Mesenchymal stem cell (in vitro differentiated cells and primary cell): ENCODE measurements at regions not wholly inside any gene's neighbourhood (a gene's known extent, or its start where the extent isn't known, plus 50 kb on each side); places are given as distances from the start of the nearest gene placed in this dataset.
A peak's percentile ranks its signal among the peaks of the same experiment; 100 is the strongest.

Source experiments
- DNase-seq: peaks from one replicate; pipeline ENCODE4 v3.0.0-alpha.2; 2013
- H2AFZ ChIP-seq: one replicate; pipeline ENCODE4 v1.6.1; 2013; ENCODE audit warnings: low read depth, mild to moderate bottlenecking, control low read depth, inconsistent platforms, low read length, moderate library complexity
- H2AK5ac ChIP-seq: 2 replicates; pipeline ENCODE4 v1.6.1; 2013; ENCODE audit warnings: low read length, moderate library complexity, mild to moderate bottlenecking, inconsistent platforms; ENCODE audit not compliant: severe bottlenecking
- H2BK120ac ChIP-seq: one replicate; pipeline ENCODE4 v1.6.1; 2013; ENCODE audit warnings: low read depth, mild to moderate bottlenecking, inconsistent platforms, low read length, moderate library complexity
- H2BK12ac ChIP-seq, 2 experiments: one replicate each; pipeline ENCODE4 v1.6.1; 2013; ENCODE audit warnings: inconsistent platforms in 2 of 2, low read length in 2 of 2, mild to moderate bottlenecking in 2 of 2, moderate library complexity in 2 of 2, control low read depth in 1 of 2
- H2BK15ac ChIP-seq: one replicate; pipeline ENCODE4 v1.6.1; 2013; ENCODE audit warnings: mild to moderate bottlenecking, low read depth, inconsistent platforms; ENCODE audit not compliant: poor library complexity, severe bottlenecking
- H2BK5ac ChIP-seq: 2 replicates; pipeline ENCODE4 v1.6.1; 2013; ENCODE audit warnings: low read depth, mild to moderate bottlenecking, low read length, control low read depth, inconsistent platforms; ENCODE audit not compliant: poor library complexity, severe bottlenecking
- H3K14ac ChIP-seq, 2 experiments: one replicate each; pipeline ENCODE4 v1.6.1; 2013; ENCODE audit warnings: inconsistent platforms in 2 of 2, low read length in 2 of 2, control low read depth in 1 of 2, mild to moderate bottlenecking in 1 of 2, moderate library complexity in 1 of 2
- H3K18ac ChIP-seq, 2 experiments: one replicate each; pipeline ENCODE4 v1.6.1; 2013; ENCODE audit warnings: inconsistent platforms in 2 of 2, low read length in 2 of 2, control low read depth in 1 of 2, low read depth in 1 of 2, mild to moderate bottlenecking in 1 of 2
- H3K23ac ChIP-seq, 2 experiments: one replicate each; pipeline ENCODE4 v1.6.1; 2013; ENCODE audit warnings: inconsistent platforms in 2 of 2, low read length in 2 of 2, mild to moderate bottlenecking in 2 of 2, moderate library complexity in 2 of 2, control low read depth in 1 of 2
- H3K27ac ChIP-seq: 2 replicates; pipeline ENCODE4 v1.5.1; 2013; ENCODE audit warnings: mild to moderate bottlenecking, moderate library complexity, low read length, control low read depth, inconsistent platforms; ENCODE audit not compliant: poor library complexity, severe bottlenecking
- H3K27me3 ChIP-seq, 2 experiments: 2 replicates each; pipeline versions ENCODE4 v1.6.1 to v1.7.0; 2013; ENCODE audit warnings: low read length in 2 of 2, mild to moderate bottlenecking in 2 of 2, moderate library complexity in 2 of 2, control low read depth in 1 of 2, inconsistent platforms in 1 of 2; ENCODE audit not compliant: control insufficient read depth in 1 of 2, insufficient read depth in 1 of 2
- H3K36me3 ChIP-seq, 2 experiments: 2 replicates each; pipeline versions ENCODE4 v1.6.1 to v1.7.0; 2013; ENCODE audit warnings: low read length in 2 of 2, control low read depth in 1 of 2, inconsistent platforms in 1 of 2, low read depth in 1 of 2, mild to moderate bottlenecking in 1 of 2; ENCODE audit not compliant: insufficient read depth in 2 of 2, control insufficient read depth in 1 of 2
- H3K4ac ChIP-seq, 2 experiments: one replicate each; pipeline ENCODE4 v1.6.1; 2013; ENCODE audit warnings: inconsistent platforms in 2 of 2, low read length in 2 of 2, mild to moderate bottlenecking in 2 of 2, moderate library complexity in 2 of 2, control low read depth in 1 of 2, low read depth in 1 of 2
- H3K4me1 ChIP-seq: 2 replicates; pipeline ENCODE4 v1.6.1; 2013; ENCODE audit warnings: low read depth, low read length, control low read depth; ENCODE audit not compliant: control insufficient read depth, insufficient read depth
- H3K4me2 ChIP-seq: 2 replicates; pipeline ENCODE4 v1.6.1; 2013; ENCODE audit warnings: low read length, mild to moderate bottlenecking, inconsistent platforms; ENCODE audit not compliant: poor library complexity, severe bottlenecking
- H3K4me3 ChIP-seq, 2 experiments: 2 replicates each; pipeline versions ENCODE4 v1.5.1 to v1.7.0; 2013; ENCODE audit warnings: low read length in 2 of 2, mild to moderate bottlenecking in 2 of 2, control low read depth in 1 of 2, low read depth in 1 of 2; ENCODE audit not compliant: insufficient read depth in 1 of 2
- H3K79me1 ChIP-seq: replicated peaks from 2 replicates; pipeline ENCODE4 v1.6.1; 2013; ENCODE audit warnings: mild to moderate bottlenecking, control low read depth, low read length, inconsistent platforms; ENCODE audit not compliant: poor library complexity, severe bottlenecking
- H3K9ac ChIP-seq: 2 replicates; pipeline ENCODE4 v1.7.0; 2013; ENCODE audit warnings: mild to moderate bottlenecking, low read length, moderate library complexity
- H3K9me3 ChIP-seq: 2 replicates; pipeline ENCODE4 v1.7.0; 2013; ENCODE audit warnings: mild to moderate bottlenecking, low read length; ENCODE audit not compliant: control insufficient read depth
- H4K8ac ChIP-seq: one replicate; pipeline ENCODE4 v1.6.1; 2013; ENCODE audit warnings: inconsistent platforms, mild to moderate bottlenecking, low read length, moderate library complexity
- H4K91ac ChIP-seq: one replicate; pipeline ENCODE4 v1.6.1; 2013; ENCODE audit warnings: mild to moderate bottlenecking, low read length, inconsistent platforms
- WGBS: methylation state at CpG from one replicate; pipeline ENCODE4 v1.1.7; 2013; ENCODE audit warnings: mixed read lengths; 5-methylcytosine and 5-hydroxymethylcytosine counted together

GRCh38 chr17:77085926-77086432, 54.8 kb upstream of the SEC14L1 start:
- H3K9me3 ChIP-seq = no peaks in the 10 kb centered on the region
- no peak overlapping the region for H3K4me3 ChIP-seq
- H3K4ac ChIP-seq = no peak overlapping the region
- H3K9ac ChIP-seq = no peak overlapping the region
- no peak overlapping the region for H3K18ac ChIP-seq
- no peak overlapping the region for H2BK12ac ChIP-seq
- no peak for DNase-seq
- H4K8ac ChIP-seq = no peak overlapping the region
- no peak overlapping the region for H2BK5ac ChIP-seq
- H4K91ac ChIP-seq = no peak overlapping the region
- 65% methylated on average over 8 of the region's 8 CpGs for WGBS
- peaks cover 9% of the 10 kb centered on the region for H3K4me1 ChIP-seq
- no peak overlapping the region for H2BK15ac ChIP-seq
- H2BK120ac ChIP-seq = no peak overlapping the region
- H2AFZ ChIP-seq = no peak overlapping the region
- peaks cover 0 to 7% of the 10 kb centered on the region in 2 experiments for H3K27me3 ChIP-seq
- H3K79me1 ChIP-seq = peaks cover 6% of the 10 kb centered on the region
- H3K23ac ChIP-seq = no peak overlapping the region
- no peak overlapping the region for H2AK5ac ChIP-seq
- H3K27ac ChIP-seq = no peak overlapping the region
- no peak overlapping the region for H3K14ac ChIP-seq
- H3K4me2 ChIP-seq = no peak overlapping the region
- peaks cover 4 to 10% of the 10 kb centered on the region in 2 experiments for H3K36me3 ChIP-seq

GRCh38 chr17:77086433-77087010, 54.2 kb upstream of the SEC14L1 start:
- H2BK5ac ChIP-seq = no peak overlapping the region
- H3K4me2 ChIP-seq = peak overlapping the region; percentile 4
- H4K8ac ChIP-seq = peak overlapping the region; percentile 51
- H3K36me3 ChIP-seq = peaks cover 10 to 16% of the 10 kb centered on the region in 2 experiments
- H4K91ac ChIP-seq = no peak overlapping the region
- H2BK12ac ChIP-seq = no peak overlapping the region
- H3K27ac ChIP-seq = no peak overlapping the region
- WGBS = 23% methylated on average over 11 of the region's 11 CpGs
- H3K4me1 ChIP-seq = peaks cover 9% of the 10 kb centered on the region
- H2BK120ac ChIP-seq = peak overlapping the region; percentile 71
- H3K79me1 ChIP-seq = peaks cover 8% of the 10 kb centered on the region
- no peak overlapping the region for H3K23ac ChIP-seq
- peak; percentile 80 for DNase-seq
- peak overlapping the region; percentile 98 for H2BK15ac ChIP-seq
- H3K9me3 ChIP-seq = no peaks in the 10 kb centered on the region
- H3K9ac ChIP-seq = peak overlapping the region; percentile 71
- H3K18ac ChIP-seq = no peak overlapping the region
- peaks cover 0 to 7% of the 10 kb centered on the region in 2 experiments for H3K27me3 ChIP-seq
- H3K4ac ChIP-seq = peak overlapping the region in 1 of 2 experiments; percentile 92
- H3K14ac ChIP-seq = no peak overlapping the region
- H2AK5ac ChIP-seq = no peak overlapping the region
- no peak overlapping the region for H2AFZ ChIP-seq
- H3K4me3 ChIP-seq = no peak overlapping the region

GRCh38 chr17:77087650-77088454, 52.9 kb upstream of the SEC14L1 start:
- peaks cover 0 to 3% of the 10 kb centered on the region in 2 experiments for H3K27me3 ChIP-seq
- peaks cover 16 to 19% of the 10 kb centered on the region in 2 experiments for H3K36me3 ChIP-seq
- WGBS = 81% methylated on average over 16 of the region's 16 CpGs
- peak overlapping the region; percentile 95 for H2BK15ac ChIP-seq
- H2AK5ac ChIP-seq = peak overlapping the region; percentile 57
- H3K79me1 ChIP-seq = peaks cover 14% of the 10 kb centered on the region
- H2BK120ac ChIP-seq = no peak overlapping the region
- H4K91ac ChIP-seq = peak overlapping the region; percentile 90
- H3K9ac ChIP-seq = peak overlapping the region; percentile 96
- H3K9me3 ChIP-seq = no peaks in the 10 kb centered on the region
- peak overlapping the region; percentile 10 to 77 for H2BK12ac ChIP-seq
- no peak overlapping the region for H3K14ac ChIP-seq
- peak overlapping the region in 1 of 2 experiments; percentile 81 for H3K4me3 ChIP-seq
- peak overlapping the region; percentile 4 to 88 for H3K18ac ChIP-seq
- peak overlapping the region; percentile 76 to 91 for H3K4ac ChIP-seq
- DNase-seq = no peak
- H3K27ac ChIP-seq = peak overlapping the region; percentile 53
- H3K23ac ChIP-seq = no peak overlapping the region
- peak overlapping the region; percentile 45 for H4K8ac ChIP-seq
- no peak overlapping the region for H2BK5ac ChIP-seq
- peaks cover 9% of the 10 kb centered on the region for H3K4me1 ChIP-seq
- H2AFZ ChIP-seq = peak overlapping the region; percentile 30
- H3K4me2 ChIP-seq = peak overlapping the region; percentile 74
